ENCODE measurements at regions not wholly inside any gene's neighbourhood (a gene's known extent, or its start where the extent isn't known, plus 50 kb on each side); places are given as distances from the start of the nearest gene placed in this dataset.

- Histone ChIP-seq H3K36me3 (no peaks in the 10 kb centered on the region), H3K27me3 (no peaks in the 10 kb centered on the region), H3K4me1 (ENCODE audit: insufficient read depth) (no peaks in the 10 kb centered on the region), H3K27ac (no peak overlapping the region), H3K9me3 (no peaks in the 10 kb centered on the region), H3K4me3 (no peak overlapping the region)
- intact Hi-C loops (cut with DNase I), result no loop called here
- WGBS, 3 donors, result 70 to 74% (median 73%) methylated on average over 2 of the region's 2 CpGs
- TF ChIP-seq EP300 (IDR thresholded peaks at IDR 0.05) (no peak), POLR2A (IDR thresholded peaks at IDR 0.05) (no peak), CTCF (IDR thresholded peaks at IDR 0.05) (no peak)
- no peak for DNase-seq
Observed at GRCh38 chr6:26296556-26296856, 68.5 kb upstream of the BTN3A2 start.

GRCh38 chr6:26296857-26297648 lies 67.9 kb upstream of the BTN3A2 start:
- TF ChIP-seq POLR2A (IDR thresholded peaks at IDR 0.05), result no peak
- TF ChIP-seq EP300 (IDR thresholded peaks at IDR 0.05), result no peak
- TF ChIP-seq CTCF (IDR thresholded peaks at IDR 0.05), result no peak
- intact Hi-C loops (cut with DNase I), result no loop called here
- no peak overlapping the region for H3K27ac ChIP-seq
- no peaks in the 10 kb centered on the region for H3K4me1 ChIP-seq (ENCODE audit: insufficient read depth)
- H3K4me3 ChIP-seq, result no peak overlapping the region
- H3K9me3 ChIP-seq, result no peaks in the 10 kb centered on the region
- no peak for DNase-seq
- H3K27me3 ChIP-seq, result no peaks in the 10 kb centered on the region
- H3K36me3 ChIP-seq, result no peaks in the 10 kb centered on the region
- 56 to 68% (median 61%) methylated on average over 4 of the region's 4 CpGs for WGBS, 3 donors

DNA sequence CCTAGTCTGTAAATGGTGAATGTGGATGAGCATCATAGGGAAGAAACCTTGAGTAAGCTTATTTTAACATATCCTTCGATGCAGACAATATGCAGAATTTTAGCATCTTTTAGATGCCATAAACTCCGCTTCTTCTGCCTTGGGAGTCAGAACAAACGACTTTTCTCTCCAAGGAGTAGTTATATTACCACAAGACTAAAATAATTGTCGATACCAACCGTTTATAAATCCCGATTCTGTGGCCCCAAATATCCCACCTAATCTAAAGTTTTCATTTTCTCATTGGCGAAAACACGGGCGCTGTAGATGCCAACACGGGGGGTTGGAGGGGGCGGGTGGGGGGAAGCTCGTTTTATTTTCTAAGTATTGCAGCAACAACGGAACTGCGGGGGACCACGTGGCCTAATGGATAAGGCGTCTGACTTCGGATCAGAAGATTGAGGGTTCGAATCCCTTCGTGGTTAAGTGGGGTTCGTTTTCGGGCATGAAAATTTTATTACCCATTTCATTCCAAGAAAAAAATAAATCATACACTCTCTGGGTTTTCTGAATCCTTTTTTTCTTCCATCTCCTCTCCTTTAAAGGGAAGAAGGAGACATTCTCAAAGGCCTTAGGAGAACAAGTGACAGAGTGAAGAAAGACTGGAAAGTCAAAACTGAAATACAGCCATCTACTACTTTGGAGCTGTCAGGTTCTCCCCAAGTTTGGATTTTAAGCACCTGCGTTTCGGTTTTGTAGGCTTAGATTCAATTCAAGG lies 65.5 kb upstream of the BTN3A2 start:
- Histone ChIP-seq H3K4me3 (no peak overlapping the region), H3K27ac (no peak overlapping the region), H3K9me3 (no peaks in the 10 kb centered on the region), H3K36me3 (no peaks in the 10 kb centered on the region), H3K4me1 (ENCODE audit: insufficient read depth) (no peaks in the 10 kb centered on the region), H3K27me3 (no peaks in the 10 kb centered on the region)
- intact Hi-C loops (cut with DNase I), result no loop called here
- no peak for TF ChIP-seq POLR2A (IDR thresholded peaks at IDR 0.05)
- no peak for TF ChIP-seq CTCF (IDR thresholded peaks at IDR 0.05)
- TF ChIP-seq EP300 (IDR thresholded peaks at IDR 0.05), result no peak
- 14 to 19% (median 15%) methylated on average over 23 of the region's 23 CpGs for WGBS, 3 donors
- DNase-seq, result no peak

- Histone ChIP-seq H3K4me3 (no peak overlapping the region), H3K36me3 (no peaks in the 10 kb centered on the region), H3K4me1 (ENCODE audit: insufficient read depth) (no peaks in the 10 kb centered on the region), H3K27ac (no peak overlapping the region), H3K27me3 (no peaks in the 10 kb centered on the region), H3K9me3 (no peaks in the 10 kb centered on the region)
- no peak for DNase-seq
- intact Hi-C loops (cut with DNase I), result no loop called here
- 85 to 90% (median 89%) methylated on average over 3 of the region's 3 CpGs for WGBS, 3 donors
- TF ChIP-seq CTCF (IDR thresholded peaks at IDR 0.05) (no peak), POLR2A (IDR thresholded peaks at IDR 0.05) (no peak)
Observed at GRCh38 chr6:26300043-26300331, 65.0 kb upstream of the BTN3A2 start.
